H1 (cell line): ENCODE measurements at regions not wholly inside any gene's neighbourhood (a gene's known extent, or its start where the extent isn't known, plus 50 kb on each side); places are given as distances from the start of the nearest gene placed in this dataset.

Experiments used
- BCL11A ChIP-seq, 2 experiments: IDR thresholded peaks; one replicate each; pipeline ENCODE4 v1.6.1; 2011; ENCODE audit warnings: low read depth in 2 of 2, low read length in 2 of 2, mild to moderate bottlenecking in 2 of 2
- SAP30 ChIP-seq: fragments of 300-600 bp; sonication (generic); IDR thresholded peaks from 2 replicates; pipeline ENCODE4 v1.7.1; 2012; ENCODE audit warnings: low read length, moderate library complexity, mild to moderate bottlenecking, inconsistent platforms; ENCODE audit not compliant: insufficient read depth, insufficient replicate concordance
- TEAD4 ChIP-seq: IDR thresholded peaks from 2 replicates; pipeline ENCODE4 v1.6.1; 2012; ENCODE audit warnings: low read depth, low read length, inconsistent platforms, mixed read lengths

DNA sequence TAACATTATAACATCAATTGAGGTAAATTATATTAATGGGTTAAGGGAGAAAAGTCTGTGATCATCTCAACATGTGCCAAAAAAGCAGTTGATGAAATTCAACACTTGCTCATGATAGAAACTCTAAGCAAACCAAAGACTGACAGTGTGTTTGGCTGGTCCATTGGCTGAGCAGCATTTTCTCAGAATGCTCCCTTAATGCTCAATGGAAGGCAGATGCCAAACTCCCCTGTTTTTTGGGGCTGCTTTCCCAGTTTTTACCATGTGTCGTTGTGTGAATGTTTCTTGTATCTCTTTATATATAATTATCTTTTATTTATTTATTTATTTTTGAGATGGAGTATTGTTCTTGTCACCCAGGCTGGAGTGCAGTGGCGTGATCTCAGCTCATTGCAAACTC lies 114.7 kb downstream of the SEC23IP start (continued):
- TF ChIP-seq BCL11A (IDR thresholded peaks at IDR 0.05; ENCODE audit: low read depth in 2 of 2, low read length in 2 of 2) (no peak), TEAD4 (no peak), SAP30 (no peak)
